AG09309 (cell line): ENCODE measurements at regions not wholly inside any gene's neighbourhood (a gene's known extent, or its start where the extent isn't known, plus 50 kb on each side); places are given as distances from the start of the nearest gene placed in this dataset.

Experiments
- DNase-seq: peaks from one replicate; pipeline ENCODE4 v3.0.0-alpha.2; 2010; ENCODE audit warnings: low read depth
- H3K4me3 ChIP-seq: 2 replicates; pipeline ENCODE4 v1.5.1; 2011; ENCODE audit warnings: mild to moderate bottlenecking, low read depth, low read length, moderate library complexity; ENCODE audit not compliant: control insufficient read depth
- CTCF ChIP-seq: IDR thresholded peaks from 2 replicates; pipeline ENCODE4 v1.5.1; 2011; ENCODE audit warnings: mild to moderate bottlenecking, low read depth, low read length, inconsistent platforms; ENCODE audit not compliant: insufficient read depth, control insufficient read depth; ENCODE audit errors: missing control alignments

GRCh38 chr22:22349455-22349836 is 104.9 kb downstream of the VPREB1 start:
- no peak for TF ChIP-seq CTCF
- H3K4me3 ChIP-seq: no peak overlapping the region
- DNase-seq: no peak

GRCh38 chr22:22351366-22351765 is 106.8 kb downstream of the VPREB1 start:
- no peak overlapping the region for H3K4me3 ChIP-seq
- no peak for DNase-seq
- no peak for TF ChIP-seq CTCF

GRCh38 chr22:22352371-22352999 is 107.9 kb downstream of the VPREB1 start:
- no peak for TF ChIP-seq CTCF
- no peak overlapping the region for H3K4me3 ChIP-seq
- DNase-seq: no peak

GRCh38 chr22:22355096-22355834 is 110.7 kb downstream of the VPREB1 start:
- H3K4me3 ChIP-seq: no peak overlapping the region
- no peak for TF ChIP-seq CTCF
- DNase-seq: no peak

GRCh38 chr22:22357024-22357883 is 112.7 kb downstream of the VPREB1 start:
- DNase-seq: peak; percentile 2
- TF ChIP-seq CTCF: peak; percentile 73
- H3K4me3 ChIP-seq: no peak overlapping the region

- TF ChIP-seq CTCF: no peak
- DNase-seq: no peak
- H3K4me3 ChIP-seq: no peak overlapping the region
These were observed 113.6 kb downstream of the VPREB1 start for GRCh38 chr22:22358152-22358551.
